GM18907 (cell line): ENCODE measurements at regions not wholly inside any gene's neighbourhood (a gene's known extent, or its start where the extent isn't known, plus 50 kb on each side); places are given as distances from the start of the nearest gene placed in this dataset.
A peak's percentile ranks its signal among the peaks of the same experiment; 100 is the strongest.
"Not testable (repeated sequence)": the region's sequence is repeated elsewhere in the genome, so short reads cannot be mapped to it uniquely, and the experiment has no call there.

Experiments
- ATAC-seq: cut with Tn5 transposase; IDR thresholded peaks from one replicate; pipeline ENCODE4 v1.9.1; 2021; ENCODE audit warnings: mild to moderate bottlenecking, moderate library complexity; ENCODE audit not compliant: unreplicated experiment

- no peak for ATAC-seq
Measured at GRCh38 chr7:136136906-136137454, 159.8 kb upstream of the MTPN start.

GRCh38 chr7:136134503-136134902, 157.3 kb upstream of the MTPN start:
- ATAC-seq, result no peak

- no peak for ATAC-seq
Measured at GRCh38 chr7:136133551-136133950, 156.4 kb upstream of the MTPN start.

DNA sequence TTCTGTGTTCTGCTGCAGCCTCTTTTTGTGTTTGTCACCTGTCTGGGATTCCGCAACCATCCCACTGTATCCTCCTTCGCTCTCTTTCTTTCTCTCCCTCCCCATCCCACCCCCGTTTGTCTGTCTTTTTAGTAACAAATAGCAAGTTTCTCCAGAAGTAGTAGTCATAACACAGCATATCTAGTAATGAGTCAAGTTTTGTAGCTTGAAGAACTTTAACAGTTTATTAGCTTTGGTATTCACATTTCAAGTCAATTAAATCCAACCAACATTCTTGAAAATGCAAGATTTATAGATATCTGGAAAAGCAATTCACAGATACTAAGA, 154.1 kb upstream of the MTPN start:
- ATAC-seq, result peak; percentile 24

GRCh38 chr7:136130511-136131303, 153.5 kb upstream of the MTPN start:
- peak; percentile 69 for ATAC-seq

- no peak for ATAC-seq
Measured at GRCh38 chr7:136128050-136128449, 150.9 kb upstream of the MTPN start.

DNA sequence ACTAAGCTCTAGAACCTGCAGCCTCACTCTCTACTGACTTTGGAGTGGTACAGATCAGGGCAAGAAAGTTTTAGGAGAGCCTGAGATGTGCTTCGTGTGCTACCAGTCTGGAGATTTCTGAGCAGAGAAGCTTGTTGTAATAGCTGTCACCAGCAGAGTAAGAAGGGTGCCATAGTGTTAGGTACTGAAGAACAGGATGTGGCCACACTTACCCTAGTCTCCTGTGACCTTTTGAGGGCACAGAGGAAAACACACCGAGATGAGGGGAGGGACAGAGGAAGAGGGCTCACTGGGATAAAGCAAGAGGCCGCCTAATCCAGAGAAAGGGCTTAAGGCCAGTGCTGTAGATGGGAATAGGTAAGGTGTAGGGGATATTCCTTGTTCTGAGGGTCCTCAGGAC, 146.2 kb upstream of the MTPN start:
- no peak for ATAC-seq

- no peak for ATAC-seq
Measured at GRCh38 chr7:136122026-136122425, 144.9 kb upstream of the MTPN start.

- ATAC-seq, result no peak
Measured at GRCh38 chr7:136117539-136117938, 140.4 kb upstream of the MTPN start.

- ATAC-seq, result no peak
Measured at GRCh38 chr7:136116186-136116585, 139.0 kb upstream of the MTPN start.

DNA sequence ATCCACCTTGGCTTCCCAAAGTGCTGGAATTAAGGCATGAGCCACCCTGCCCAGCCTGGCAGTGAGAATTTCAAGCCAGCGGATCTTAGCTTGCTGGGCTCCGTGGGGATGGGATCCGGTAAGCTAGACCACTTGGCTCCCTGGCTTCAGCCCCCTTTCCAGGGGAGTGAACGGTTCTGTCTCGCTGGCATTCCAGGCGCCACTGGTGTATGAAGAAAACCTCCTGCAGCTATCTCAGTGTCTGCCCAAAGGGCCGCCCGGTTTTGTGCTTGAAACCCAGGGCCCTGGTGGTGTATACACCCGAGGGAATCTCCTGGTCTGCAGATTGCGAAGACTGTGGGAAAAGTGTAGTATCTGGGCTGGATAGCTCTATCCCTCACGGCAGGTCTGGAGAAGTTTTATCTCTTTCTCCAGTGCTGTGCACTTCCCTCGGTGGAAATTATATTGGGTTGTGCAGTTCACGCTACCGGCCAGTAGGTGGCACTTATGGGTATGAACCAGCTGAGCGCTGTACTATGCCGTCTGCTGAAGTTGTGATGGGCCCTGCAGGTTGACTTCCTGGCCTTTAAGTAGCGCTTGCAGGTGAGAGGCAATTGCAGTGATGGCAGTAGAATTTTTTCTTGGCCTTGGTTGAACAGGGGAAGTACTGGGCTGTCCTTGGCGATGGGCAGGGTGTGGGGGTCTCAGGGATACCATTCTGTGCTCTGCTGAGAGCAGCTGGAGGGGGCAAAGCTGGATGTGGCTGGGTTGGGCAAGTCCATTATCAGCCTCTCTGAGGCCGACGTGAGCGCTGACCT, 138.0 kb upstream of the MTPN start:
- ATAC-seq, result peak; percentile 98

- ATAC-seq, result not testable (repeated sequence)
Measured at GRCh38 chr7:136114467-136114866, 137.3 kb upstream of the MTPN start.

DNA sequence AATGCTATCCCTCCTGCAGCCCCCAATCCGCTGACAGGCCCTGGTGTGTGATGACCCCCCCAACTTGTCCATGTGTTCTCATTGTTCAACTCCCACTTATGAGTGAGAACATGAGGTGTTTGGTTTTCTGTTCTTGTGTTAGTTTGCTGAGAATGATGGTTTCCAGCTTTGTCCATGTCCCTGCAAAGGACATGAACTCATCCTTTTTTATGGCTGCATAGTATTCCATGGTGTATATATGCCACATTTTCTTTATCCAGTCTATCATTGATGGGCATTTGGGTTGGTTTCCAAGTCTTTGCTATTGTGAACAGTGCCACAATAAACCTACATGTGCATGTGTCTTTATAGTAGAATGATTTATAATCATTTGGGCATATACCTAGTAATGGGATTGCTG, 131.9 kb upstream of the MTPN start:
- ATAC-seq, result not testable (repeated sequence)

- ATAC-seq, result no peak
Measured at GRCh38 chr7:136105191-136105590, 128.0 kb upstream of the MTPN start.

DNA sequence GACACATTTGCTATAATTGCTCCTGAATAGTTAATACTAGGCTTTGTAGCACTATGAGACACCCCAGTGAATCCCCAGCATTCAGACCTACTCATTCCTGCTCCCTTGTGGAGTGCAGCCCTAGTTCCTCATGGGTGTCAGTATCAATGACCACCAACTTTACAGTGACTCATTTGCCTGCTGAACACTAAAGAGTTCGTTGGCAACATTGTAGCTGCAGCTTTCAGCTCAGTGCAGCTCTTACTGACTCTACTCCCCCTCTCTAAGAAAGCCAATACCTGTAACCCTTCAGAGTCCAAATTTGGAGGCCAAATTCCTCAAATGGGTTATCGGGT, 127.1 kb upstream of the MTPN start:
- no peak for ATAC-seq

DNA sequence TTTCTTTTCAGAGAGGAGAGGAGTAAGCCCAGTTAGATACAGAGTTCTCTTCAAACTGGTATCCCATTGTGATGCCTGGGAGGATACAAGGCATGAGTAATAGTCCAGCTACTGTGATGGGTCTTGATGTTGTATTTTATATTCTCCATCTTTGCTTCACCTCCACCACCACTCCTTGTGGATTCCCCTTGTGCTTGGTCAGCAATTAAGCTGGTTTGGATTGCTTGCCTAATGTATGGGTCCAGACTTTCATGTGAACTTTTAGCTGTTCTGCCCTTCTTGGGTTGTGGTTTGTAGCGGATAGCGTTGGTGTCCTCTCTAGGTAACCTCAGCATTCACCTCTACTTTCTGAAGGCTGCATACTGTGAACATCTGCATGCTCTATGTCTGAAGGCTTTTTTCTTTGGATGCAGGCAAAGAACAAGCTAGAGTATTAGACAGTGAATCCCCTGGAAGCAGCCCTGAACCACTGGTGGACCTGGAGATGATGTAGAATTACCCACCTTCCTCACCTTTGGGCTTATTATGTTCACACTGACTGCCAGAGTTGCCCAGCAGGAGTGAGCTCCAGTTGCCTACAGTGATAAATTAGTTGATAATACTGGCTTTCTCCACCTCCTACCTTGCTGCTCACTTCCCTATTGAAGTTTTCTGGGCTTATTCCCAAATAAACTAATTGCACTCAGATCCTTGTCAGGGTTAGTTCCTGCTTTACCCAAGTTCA, 126.5 kb upstream of the MTPN start:
- no peak for ATAC-seq

DNA sequence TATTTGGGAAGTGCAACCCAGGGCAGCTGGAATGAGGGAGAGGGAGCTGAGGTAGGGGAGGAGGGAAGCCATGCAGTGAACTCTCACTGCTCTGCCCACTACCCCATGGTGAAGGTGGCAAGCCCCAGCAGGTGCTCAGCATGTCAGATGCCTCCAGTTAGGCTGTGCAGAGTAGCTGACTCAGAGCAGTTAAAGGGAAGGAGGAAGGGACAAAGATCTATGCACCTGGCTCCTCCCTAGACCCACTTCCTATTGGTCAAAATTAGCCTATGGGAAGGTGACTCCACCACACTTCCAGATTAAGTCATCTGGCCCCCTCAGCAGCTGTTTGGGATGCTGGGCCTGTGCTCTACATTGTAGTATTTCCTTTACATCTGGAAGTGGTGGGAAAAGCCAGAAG, 125.7 kb upstream of the MTPN start:
- no peak for ATAC-seq

- ATAC-seq, result not testable (repeated sequence)
Measured at GRCh38 chr7:136092714-136093113, 115.6 kb upstream of the MTPN start.

GRCh38 chr7:136087881-136088280, 110.7 kb upstream of the MTPN start:
- no peak for ATAC-seq

DNA sequence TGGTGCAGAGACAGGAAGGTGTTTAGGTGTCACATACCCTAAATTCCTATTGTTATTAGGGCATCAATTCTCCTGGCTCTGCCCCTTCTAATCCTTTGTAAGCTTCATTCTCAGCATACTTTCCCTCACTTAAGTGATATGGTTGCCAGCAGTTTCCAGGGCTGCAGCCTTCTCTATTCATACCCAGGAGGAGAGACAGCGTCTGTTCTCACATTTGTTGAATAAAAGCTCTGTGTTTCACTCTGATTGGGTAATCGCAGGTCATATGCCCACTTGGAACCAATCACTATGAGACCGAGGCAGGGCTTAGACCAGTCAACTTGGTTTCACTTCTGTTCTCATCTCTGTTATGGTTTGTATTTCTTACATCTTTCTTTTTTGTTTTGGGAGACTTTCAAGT, 109.6 kb upstream of the MTPN start:
- ATAC-seq, result peak; percentile 74

DNA sequence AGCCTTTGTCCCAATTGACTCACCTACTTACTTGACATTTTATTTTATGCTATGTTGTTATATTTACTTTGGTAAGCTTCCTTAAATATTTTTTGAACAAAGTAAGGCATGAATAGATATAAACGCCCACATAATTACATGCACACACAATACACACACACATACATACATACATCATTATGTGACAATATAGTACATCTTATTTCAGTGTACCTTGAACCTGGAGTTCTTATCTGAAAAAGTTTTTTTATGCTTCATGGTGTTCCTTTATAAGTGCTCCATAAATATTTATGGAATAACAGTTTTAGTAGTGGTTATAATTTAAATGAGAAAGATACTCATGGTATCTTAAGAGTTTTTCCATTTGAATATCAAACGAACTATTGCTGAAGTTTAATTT, 102.8 kb upstream of the MTPN start:
- ATAC-seq, result no peak

GRCh38 chr7:136079478-136079892, 102.3 kb upstream of the MTPN start:
- ATAC-seq, result no peak
